SIG-M5 (cell line): ENCODE measurements at regions not wholly inside any gene's neighbourhood (a gene's known extent, or its start where the extent isn't known, plus 50 kb on each side); places are given as distances from the start of the nearest gene placed in this dataset.

ENCODE experiments used
- DNase-seq: peaks from one replicate; lab custom pipeline; 2025; lab: John Stamatoyannopoulos, UW

- no peak for DNase-seq
Observed at GRCh38 chr5:145365464-145365863, 469.7 kb downstream of the PRELID2 start.

- DNase-seq: no peak
Observed at GRCh38 chr5:145362266-145362665, 472.9 kb downstream of the PRELID2 start.

GRCh38 chr5:145360936-145361335 is 474.2 kb downstream of the PRELID2 start:
- no peak for DNase-seq

- no peak for DNase-seq
Observed at GRCh38 chr5:145350513-145350912, 484.6 kb downstream of the PRELID2 start.

GRCh38 chr5:145347026-145347616 is 488.0 kb downstream of the PRELID2 start:
- DNase-seq: no peak

GRCh38 chr5:145345511-145346287 is 489.4 kb downstream of the PRELID2 start:
- DNase-seq: no peak

DNA sequence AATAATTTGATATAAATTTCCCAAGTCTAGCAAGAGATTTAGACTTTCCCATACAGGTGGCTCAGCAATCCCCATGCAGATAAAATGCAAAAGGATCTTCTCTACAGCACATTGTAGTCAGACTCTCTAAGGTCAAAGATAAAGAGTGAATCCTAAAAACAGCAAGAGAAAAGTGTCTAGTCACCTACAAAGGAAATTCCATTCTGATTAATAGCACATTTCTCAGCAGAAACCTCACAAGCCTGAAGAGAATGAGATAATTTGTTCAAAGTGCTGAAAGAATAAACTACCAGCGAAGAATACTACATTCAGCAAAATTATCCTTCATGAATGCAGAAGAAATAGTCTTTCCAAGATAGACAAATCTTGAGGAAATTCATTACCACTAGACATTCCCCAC is 493.3 kb downstream of the PRELID2 start:
- no peak for DNase-seq

DNA sequence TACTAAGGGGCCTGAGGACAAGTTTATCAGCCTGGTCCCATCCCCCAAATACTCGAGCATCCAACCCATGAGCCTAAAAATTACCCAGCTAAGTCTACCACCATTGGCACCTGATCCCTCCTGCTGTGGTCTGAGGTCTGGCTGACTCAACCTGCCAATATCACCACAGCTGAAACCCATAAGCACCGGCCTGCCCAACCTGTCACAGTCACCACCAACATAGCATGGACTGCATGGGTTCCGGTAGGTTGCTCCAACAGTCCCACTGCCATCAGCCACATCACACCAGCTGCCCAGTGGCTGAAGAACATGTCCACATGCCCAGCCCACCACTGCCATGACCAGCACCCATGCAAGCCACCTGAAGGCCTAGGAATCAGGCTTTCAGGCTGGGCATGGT is 495.0 kb downstream of the PRELID2 start:
- DNase-seq: no peak

GRCh38 chr5:145324767-145325479 is 510.2 kb downstream of the PRELID2 start:
- no peak for DNase-seq

DNA sequence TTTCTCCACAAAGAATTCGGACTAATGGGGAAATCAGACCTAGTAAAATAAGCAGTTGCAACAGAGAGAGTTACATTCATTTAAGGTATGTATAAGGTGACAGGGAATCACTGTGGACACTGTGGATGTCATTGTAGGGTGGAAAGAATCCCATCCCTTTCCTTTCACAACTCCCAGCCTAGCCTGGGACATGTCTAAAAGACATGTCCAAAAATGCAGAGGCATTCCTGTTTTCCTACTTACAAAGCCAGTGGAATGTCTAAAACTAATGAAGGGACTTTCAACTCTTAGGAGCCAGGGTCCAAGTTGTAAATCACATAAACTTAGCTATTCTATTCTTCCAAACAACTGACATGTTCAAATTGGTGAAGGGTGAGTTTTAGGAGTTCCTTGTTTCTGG is 511.0 kb downstream of the PRELID2 start:
- DNase-seq: no peak

GRCh38 chr5:145316282-145316681 is 518.9 kb downstream of the PRELID2 start:
- no peak for DNase-seq

DNA sequence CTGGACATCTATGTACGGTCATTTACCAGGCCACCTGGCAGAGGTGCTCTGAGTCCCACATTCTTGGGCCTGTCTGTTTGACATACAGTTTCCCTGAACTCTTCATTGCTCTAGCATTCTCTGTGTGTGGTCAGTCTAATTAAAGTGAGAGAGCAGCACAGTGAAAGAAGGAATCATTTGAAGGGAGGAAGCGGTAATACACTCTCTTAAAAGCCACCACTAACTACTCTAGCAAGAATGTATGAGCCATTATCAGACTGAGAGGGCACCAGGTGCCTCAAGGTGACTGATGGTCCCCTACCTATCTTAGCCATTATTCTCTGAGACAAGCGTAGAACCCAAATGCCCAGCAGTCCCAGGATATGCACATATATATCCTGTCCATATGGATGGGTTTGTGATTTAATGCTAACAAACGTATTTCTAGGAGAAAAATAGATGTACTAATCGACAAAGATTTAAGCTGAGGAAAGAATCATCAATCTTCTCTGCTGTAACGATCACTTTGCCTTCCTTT is 527.2 kb downstream of the PRELID2 start:
- no peak for DNase-seq

DNA sequence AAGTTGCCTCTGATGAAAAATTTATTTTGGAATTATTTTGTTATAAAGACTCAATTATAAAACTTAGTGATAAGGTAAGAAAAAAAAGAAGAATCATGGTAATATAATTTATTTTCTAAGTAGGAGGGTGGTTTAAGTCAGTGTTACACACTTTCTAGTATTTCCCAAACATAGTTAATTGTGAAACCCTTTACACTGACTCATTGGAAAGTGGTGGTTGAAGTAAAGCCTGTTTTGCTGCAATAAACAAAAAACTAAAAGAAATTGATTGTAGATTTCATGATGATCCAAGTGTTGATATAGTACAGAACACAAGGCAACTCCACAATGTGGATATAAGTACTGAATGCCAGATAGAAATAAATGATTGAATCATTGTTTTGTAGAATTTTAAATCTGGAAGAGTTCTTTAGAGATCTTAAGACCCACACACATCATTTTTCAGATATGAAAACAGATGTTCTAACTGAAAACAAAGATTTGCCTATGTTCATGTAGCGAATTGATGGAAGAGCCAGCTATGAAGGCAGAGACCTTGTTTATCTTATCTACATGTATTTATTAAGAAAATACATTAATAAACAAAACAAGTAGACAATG is 539.8 kb downstream of the PRELID2 start:
- DNase-seq: no peak

DNA sequence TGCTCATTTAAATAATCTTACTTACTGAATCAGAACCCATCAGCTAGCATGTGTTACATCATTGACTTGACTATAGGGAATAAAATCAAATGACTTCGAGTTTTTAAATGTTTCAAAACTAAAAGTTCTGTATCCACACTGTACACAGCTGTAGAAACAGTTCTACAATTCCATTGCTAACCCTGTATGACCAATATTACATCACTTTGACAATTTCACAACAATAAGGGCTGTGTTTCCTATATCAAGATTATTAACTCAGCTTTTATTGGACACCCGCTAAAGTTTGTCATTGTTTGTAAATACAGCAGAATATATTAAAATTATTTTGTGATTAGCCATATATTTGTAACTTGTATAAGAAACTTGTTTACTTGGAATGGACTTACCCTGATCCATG is 540.8 kb downstream of the PRELID2 start:
- DNase-seq: no peak

DNA sequence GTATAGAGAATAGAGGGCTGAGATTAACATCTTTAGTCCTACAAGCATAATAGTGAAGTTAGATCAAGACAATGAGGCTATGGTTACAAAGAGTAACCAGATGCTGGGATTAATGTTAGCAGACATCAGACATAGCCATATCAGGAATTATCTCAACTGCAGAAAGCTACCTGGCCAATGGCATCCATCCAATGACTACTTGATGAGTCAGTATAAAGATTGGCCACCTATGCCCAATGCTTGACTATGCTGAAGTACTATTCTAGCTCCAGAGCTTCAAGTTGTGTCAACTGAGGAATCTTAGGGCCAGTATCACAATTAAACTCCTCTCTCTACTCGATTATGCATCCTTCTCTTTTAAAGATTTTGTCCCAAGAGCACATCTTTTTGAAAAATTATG is 541.4 kb downstream of the PRELID2 start:
- DNase-seq: no peak

GRCh38 chr5:145292278-145292677 is 542.9 kb downstream of the PRELID2 start:
- DNase-seq: no peak

DNA sequence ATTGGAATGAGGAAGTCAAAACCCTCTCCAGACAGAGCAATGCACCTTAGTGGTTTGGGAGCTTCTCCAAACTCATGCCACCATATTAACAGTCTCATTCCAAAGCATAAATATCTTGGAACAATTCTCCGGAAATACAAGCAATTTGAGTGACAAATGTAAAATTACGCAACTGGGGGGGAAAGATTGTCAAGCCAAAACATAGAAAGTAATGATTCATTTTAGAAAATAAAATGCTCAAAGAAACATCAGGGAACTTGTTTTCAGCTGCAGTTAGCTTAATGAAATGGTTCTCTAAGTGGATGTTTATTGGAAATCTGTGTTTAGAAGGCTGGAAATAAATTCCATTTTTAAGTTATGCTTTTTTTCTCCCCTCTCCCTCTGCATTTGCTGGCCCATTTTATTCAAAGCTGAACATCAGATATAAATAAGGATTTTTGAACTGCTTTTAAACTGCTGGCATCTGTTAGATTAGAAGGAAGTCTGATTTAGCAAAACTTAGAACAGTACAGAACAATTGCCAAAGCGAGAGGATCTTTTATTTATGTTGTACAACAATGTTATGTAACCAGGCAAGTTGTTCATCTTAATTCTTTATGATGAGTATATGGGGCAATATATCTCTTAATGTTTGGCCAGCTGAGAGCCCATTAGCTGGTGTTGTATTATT is 551.9 kb downstream of the PRELID2 start:
- DNase-seq: no peak

GRCh38 chr5:145280806-145281205 is 554.3 kb downstream of the PRELID2 start:
- DNase-seq: no peak

- DNase-seq: no peak
Observed at GRCh38 chr5:145280214-145280613, 554.9 kb downstream of the PRELID2 start.

DNA sequence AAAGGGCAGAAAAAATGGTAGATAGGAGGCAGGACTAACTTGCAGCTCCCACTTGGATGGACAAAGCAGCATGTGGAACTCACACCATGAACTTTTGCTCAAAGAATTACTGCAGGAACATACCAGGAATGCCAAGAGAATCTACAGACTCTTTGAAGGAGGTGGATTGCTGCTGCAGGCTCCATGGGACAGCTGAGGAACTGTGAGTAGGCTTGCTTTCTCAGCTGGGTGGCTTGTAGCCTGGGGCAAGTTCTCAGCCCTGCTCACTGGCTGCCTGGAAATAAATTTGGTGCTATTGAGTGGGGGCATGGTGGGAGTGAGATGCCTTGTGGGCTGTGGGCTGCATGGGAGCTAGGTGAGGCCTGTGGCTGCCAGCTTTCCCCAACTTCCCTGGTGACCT is 574.5 kb downstream of the PRELID2 start:
- DNase-seq: no peak

DNA sequence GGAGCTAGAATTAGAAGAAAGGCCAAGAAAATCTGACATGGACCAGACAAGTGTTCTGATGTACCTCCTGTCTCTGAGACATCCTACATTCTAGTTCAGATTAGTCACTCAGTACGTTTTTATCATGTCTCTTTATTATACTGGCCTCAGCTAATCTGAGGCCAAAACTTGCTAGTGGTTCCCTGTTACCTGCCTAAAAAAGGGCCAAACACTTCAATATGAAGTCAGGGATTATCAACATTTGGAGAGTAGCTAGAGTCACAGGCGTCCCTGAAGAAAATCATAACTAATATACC is 587.4 kb downstream of the PRELID2 start:
- no peak for DNase-seq
